Glutamatergic neuron (in vitro differentiated cells): ENCODE measurements at regions not wholly inside any gene's neighbourhood (a gene's known extent, or its start where the extent isn't known, plus 50 kb on each side); places are given as distances from the start of the nearest gene placed in this dataset.

Experiments
- DNase-seq: peaks from one replicate; pipeline ENCODE4 v3.0.0; 2022
- H3K27ac Mint-ChIP-seq: one replicate; pipeline ENCODE4 v1.8.0; 2020; ENCODE audit warnings: mild to moderate bottlenecking, mixed read lengths, inconsistent platforms; ENCODE audit not compliant: unreplicated experiment
- H3K27me3 Mint-ChIP-seq: one replicate; pipeline ENCODE4 v1.8.0; 2020; ENCODE audit warnings: mild to moderate bottlenecking, moderate library complexity, mixed read lengths, inconsistent platforms; ENCODE audit not compliant: unreplicated experiment
- H3K36me3 Mint-ChIP-seq: one replicate; pipeline ENCODE4 v1.8.0; 2020; ENCODE audit warnings: mild to moderate bottlenecking, mixed read lengths, inconsistent platforms; ENCODE audit not compliant: unreplicated experiment
- H3K4me1 Mint-ChIP-seq: one replicate; pipeline ENCODE4 v1.8.0; 2020; ENCODE audit warnings: mild to moderate bottlenecking, low read depth, mixed read lengths, inconsistent platforms; ENCODE audit not compliant: unreplicated experiment
- H3K4me3 Mint-ChIP-seq: one replicate; pipeline ENCODE4 v1.8.0; 2020; ENCODE audit warnings: mild to moderate bottlenecking, mixed read lengths, inconsistent platforms; ENCODE audit not compliant: unreplicated experiment
- H3K9me3 Mint-ChIP-seq: one replicate; pipeline ENCODE4 v1.8.0; 2020; ENCODE audit warnings: mild to moderate bottlenecking, moderate library complexity, mixed read lengths, inconsistent platforms; ENCODE audit not compliant: unreplicated experiment
- TF ChIP-seq, protein P1 (sequence below): fragments of 200-600 bp; sonication (generic); IDR thresholded peaks from one replicate; pipeline ENCODE4 v1.5.0; 2021; ENCODE audit not compliant: partially characterized antibody, unreplicated experiment

DNA sequence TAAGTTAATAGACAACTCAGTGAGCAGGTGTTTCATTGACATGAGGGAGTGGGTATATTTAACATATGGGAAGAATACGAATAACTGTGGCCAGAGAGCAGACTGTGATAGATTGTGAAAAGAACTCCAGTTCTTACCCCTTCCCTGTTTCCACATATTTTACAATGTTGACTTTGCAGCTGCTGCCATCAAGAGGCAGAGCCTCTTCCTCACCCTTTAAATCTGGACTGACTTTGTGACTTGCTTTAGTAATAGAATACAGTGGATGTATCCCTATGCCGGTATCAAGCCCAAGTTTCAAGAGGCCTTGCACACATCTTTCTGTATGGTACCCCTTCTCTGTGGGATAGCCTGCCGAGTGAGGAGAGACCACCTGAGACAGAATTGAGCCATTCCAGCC lies 356.7 kb downstream of the ETNK1 start:
- no peaks in the 10 kb centered on the region for H3K27me3 Mint-ChIP-seq
- H3K36me3 Mint-ChIP-seq, result no peaks in the 10 kb centered on the region
- no peaks in the 10 kb centered on the region for H3K4me1 Mint-ChIP-seq
- no peaks in the 10 kb centered on the region for H3K9me3 Mint-ChIP-seq
- TF ChIP-seq, protein P1, sequence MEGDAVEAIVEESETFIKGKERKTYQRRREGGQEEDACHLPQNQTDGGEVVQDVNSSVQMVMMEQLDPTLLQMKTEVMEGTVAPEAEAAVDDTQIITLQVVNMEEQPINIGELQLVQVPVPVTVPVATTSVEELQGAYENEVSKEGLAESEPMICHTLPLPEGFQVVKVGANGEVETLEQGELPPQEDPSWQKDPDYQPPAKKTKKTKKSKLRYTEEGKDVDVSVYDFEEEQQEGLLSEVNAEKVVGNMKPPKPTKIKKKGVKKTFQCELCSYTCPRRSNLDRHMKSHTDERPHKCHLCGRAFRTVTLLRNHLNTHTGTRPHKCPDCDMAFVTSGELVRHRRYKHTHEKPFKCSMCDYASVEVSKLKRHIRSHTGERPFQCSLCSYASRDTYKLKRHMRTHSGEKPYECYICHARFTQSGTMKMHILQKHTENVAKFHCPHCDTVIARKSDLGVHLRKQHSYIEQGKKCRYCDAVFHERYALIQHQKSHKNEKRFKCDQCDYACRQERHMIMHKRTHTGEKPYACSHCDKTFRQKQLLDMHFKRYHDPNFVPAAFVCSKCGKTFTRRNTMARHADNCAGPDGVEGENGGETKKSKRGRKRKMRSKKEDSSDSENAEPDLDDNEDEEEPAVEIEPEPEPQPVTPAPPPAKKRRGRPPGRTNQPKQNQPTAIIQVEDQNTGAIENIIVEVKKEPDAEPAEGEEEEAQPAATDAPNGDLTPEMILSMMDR, result no peak
- H3K4me3 Mint-ChIP-seq, result no peak overlapping the region
- DNase-seq, result no peak
- H3K27ac Mint-ChIP-seq, result no peak overlapping the region

- H3K4me1 Mint-ChIP-seq, result no peaks in the 10 kb centered on the region
- no peaks in the 10 kb centered on the region for H3K9me3 Mint-ChIP-seq
- no peak for DNase-seq
- no peaks in the 10 kb centered on the region for H3K27me3 Mint-ChIP-seq
- no peaks in the 10 kb centered on the region for H3K36me3 Mint-ChIP-seq
- no peak overlapping the region for H3K4me3 Mint-ChIP-seq
- H3K27ac Mint-ChIP-seq, result no peak overlapping the region
- TF ChIP-seq, protein P1, result no peak
Measured at GRCh38 chr12:22982635-22983034, 357.7 kb downstream of the ETNK1 start.

DNA sequence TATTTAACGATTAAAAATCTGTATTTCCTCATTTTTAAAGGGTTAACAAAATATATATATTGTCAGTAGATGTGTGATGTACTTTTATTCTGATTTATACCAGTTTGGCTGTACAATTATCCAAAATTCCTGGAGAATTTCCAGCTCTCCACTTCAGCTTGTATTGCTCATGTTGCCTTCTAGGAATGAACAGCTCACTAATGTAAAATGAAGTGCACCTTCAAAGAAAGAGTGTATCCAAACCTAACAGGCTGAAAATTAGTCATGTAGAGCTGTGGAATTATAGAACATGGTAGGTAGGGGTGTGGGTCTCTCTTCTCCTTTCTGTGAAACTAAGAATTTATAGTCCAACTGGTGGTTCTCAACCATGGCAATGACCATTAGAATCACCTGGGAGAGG lies 362.0 kb downstream of the ETNK1 start:
- TF ChIP-seq, protein P1, result no peak
- peaks cover 1% of the 10 kb centered on the region for H3K4me1 Mint-ChIP-seq
- DNase-seq, result no peak
- no peaks in the 10 kb centered on the region for H3K27me3 Mint-ChIP-seq
- no peak overlapping the region for H3K27ac Mint-ChIP-seq
- H3K9me3 Mint-ChIP-seq, result no peaks in the 10 kb centered on the region
- no peak overlapping the region for H3K4me3 Mint-ChIP-seq
- no peaks in the 10 kb centered on the region for H3K36me3 Mint-ChIP-seq

DNA sequence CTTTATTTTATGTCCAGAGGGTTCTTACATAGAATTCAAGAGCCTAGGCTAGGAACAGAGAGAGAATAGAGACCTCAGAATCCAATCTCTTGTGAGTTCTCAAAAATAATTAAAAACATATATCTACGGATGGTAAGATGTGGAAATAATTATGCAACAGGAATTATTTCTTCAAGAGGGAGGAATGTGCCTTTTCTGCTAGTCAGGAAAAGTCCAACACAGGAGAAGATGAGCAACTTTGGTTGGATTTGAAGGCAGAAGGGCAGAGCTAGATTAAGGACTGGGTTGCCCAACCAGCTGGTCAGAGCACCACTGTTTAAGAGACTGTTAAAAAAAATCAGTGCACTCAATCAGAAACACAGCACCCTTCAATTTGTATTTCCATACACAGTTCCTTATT lies 365.5 kb downstream of the ETNK1 start:
- Mint-ChIP-seq H3K4me3 (no peak overlapping the region), H3K27ac (no peak overlapping the region)

DNA sequence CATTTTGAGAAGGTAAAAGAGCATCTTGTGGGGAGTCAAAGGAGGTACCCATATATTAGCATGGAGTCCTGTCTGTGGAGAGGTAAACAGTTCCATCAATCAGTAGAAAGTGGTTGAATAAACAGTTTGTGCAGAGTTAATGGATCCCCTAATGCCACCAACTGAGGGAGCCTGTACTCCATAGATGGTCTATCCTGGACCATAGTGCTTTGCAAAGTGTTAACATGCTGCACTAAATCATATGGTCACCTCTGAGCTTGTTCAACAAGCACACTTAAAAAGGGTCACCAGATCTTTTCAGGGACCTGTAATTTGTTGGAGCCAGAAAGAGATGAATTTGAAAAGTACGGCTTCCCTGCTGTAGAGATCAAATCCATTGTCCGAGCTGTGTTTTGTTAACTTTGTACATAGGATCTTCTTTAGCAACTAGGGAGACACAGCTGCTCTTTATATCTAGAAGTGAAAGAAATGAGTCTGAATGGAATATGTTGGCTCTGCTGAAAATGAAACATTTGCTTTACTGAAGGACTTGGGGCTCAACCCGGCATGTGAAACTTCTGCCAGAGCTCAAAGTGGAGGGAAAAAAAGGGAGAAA lies 366.4 kb downstream of the ETNK1 start:
- TF ChIP-seq, protein P1, result no peak
- Mint-ChIP-seq H3K27ac (no peak overlapping the region), H3K27me3 (no peaks in the 10 kb centered on the region), H3K4me3 (no peak overlapping the region), H3K36me3 (no peaks in the 10 kb centered on the region), H3K4me1 (peaks cover 15% of the 10 kb centered on the region), H3K9me3 (no peaks in the 10 kb centered on the region)
- DNase-seq, result no peak

More for the DNA sequence above, 365.5 kb downstream of the ETNK1 start:
- TF ChIP-seq, protein P1, result no peak
- Mint-ChIP-seq H3K4me1 (peaks cover 15% of the 10 kb centered on the region), H3K36me3 (no peaks in the 10 kb centered on the region), H3K9me3 (no peaks in the 10 kb centered on the region), H3K27me3 (no peaks in the 10 kb centered on the region)
- no peak for DNase-seq
